ENCODE measurements at regions not wholly inside any gene's neighbourhood (a gene's known extent, or its start where the extent isn't known, plus 50 kb on each side); places are given as distances from the start of the nearest gene placed in this dataset.
"Not testable (repeated sequence)": the region's sequence is repeated elsewhere in the genome, so short reads cannot be mapped to it uniquely, and the experiment has no call there.

DNA sequence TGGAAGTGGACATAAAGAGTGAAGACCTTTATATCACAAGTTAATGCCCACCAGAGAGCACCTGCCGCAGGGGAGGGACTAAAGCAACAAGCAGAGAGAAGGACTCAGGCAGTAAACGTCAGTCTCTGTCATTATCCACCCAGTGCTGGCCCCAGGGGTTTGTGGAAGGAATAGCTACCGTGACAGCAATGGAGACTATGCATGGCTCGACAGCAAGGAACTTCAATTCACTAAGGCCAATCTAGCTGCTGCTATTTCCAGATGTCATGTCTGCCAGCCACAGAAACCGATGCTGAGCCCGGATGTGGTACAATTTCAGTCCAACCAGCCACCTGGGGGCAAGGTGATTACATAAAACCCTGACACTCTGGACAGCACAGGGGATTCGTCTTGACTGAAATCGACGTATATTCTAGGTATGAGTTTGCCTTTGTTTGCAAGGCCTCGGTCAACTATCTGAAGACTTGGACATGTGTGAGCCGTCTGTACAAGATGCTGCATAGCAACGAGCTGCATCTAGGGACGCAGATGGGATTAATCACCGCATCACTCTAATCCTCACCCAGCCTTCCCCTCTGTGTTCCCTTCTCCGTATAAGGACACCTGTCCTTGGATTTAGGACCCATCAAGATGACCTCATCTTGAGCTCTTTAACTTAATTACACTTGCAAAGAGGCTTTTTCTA lies 154.1 kb upstream of the SH3BP4 start:
- no peak for DNase-seq

DNA sequence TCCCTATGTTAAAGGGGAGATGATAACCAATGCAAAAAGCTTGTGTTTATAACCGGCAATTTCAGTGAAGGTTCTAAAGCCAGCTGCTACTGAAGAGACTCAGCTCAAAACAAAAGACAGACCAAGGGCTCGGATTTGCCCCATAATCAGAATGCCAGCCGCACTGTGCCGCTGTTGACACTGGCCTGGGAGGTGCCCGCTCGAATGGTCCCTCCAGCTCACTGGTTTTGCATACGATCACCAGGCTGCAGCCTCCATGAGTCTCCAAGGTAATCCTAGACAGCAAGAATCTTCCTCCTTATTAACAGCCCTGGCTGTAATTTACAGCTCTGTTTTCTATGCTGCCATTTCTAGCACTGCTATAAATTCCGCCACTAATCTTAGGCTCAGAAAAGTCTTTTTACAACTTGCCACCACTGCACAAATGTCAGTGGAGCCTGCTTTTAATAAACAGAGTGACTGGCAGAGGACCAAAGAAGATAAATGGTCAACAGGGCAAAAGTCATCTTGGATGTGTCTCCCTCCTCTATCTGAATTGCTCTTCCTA lies 155.7 kb upstream of the SH3BP4 start:
- DNase-seq = no peak

DNA sequence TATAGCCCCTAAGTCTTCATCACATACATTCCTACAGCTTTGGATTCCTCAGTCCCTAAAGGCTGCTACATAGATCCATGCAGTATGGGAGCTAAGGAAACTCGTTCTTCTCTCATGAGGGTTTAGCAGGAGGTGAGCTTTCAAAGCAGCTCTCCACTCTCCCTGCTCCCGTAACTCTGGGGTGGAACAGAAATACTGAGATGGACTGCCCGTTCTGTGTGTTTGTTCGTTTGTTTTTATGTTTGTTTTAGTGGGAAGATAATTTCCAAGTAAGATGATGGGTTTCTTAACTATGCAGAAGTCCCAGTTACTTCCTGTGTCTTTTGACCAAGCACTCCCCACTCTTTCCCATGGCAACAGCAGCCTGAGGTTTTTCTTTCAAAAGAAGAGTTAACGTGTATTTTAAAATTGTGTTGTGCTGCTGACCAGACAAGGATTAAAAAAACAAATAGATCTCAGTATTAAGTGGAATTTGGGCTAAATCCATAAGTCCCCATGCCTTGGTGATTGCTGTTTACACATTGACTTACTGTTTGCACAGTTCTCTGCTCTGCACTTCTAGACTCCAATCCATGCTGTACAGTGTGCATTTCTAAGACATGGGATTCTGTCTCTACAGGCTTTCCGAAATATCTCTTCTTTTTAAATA lies 156.4 kb upstream of the SH3BP4 start:
- DNase-seq = no peak

DNA sequence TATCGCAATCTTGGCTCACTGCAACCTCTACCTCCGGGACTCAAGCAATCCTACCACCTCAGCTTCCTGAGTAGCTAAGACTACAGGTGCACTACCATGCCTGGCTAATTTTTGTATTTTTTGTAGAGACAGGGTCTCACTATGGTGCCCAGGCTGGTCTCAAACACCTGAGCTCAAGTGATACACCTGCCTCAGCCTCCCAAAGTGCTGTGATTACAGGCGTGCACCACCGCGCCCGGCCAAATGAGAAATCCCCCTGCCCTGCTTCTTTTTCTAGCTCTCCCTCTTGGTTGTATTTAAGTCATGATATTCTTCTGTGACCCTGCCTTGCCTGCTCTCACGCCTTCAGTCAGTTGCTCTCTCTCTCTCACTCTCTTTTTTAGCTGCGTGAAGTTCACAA lies 157.0 kb upstream of the SH3BP4 start:
- no peak for DNase-seq

DNA sequence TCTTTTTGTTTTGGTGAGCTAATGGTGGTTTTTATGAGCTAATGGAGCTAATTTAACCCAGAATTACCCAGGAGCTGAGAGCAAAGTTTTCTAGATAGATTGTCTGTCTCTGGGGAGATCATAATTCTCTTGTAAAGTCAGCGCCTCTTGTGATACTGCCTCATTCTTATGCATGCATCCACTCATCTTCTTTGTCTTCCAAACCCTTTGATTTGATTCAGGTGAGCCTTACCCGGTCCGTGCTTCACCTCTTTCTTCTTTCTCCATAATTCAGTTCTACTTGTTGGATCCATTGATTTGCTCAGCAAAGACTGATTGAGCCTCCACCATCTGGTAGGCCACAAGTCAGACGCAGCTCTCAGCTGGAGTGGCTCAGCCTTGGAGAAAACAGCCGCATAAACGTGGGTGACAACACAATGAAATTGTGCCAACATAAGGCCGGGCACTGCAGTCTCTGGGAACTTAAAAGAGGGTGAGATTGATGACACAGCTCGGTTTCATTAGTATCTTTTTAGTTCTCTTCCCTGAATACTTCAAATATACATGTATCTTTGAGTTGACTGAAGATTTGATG lies 158.5 kb upstream of the SH3BP4 start:
- DNase-seq = no peak

DNA sequence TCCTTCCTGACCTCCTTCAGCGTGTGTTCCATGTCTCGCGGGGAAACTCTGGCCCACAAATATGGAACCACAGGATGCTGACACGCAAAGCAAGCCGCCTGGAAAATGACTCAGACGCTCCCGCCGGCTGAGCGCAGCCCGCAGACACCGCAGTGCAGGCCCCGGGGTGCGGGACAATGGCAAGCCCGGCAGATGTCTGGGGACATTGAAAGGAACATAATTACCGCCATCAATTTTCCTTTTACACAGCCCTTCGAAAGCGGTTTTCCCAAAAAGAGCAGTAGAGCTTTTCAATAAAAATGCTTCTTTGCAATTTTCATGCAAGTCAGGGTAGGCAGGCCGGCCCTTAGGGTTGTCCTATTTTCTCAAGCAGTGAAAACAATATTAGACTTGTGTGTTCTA lies 159.2 kb upstream of the SH3BP4 start:
- DNase-seq = no peak

DNA sequence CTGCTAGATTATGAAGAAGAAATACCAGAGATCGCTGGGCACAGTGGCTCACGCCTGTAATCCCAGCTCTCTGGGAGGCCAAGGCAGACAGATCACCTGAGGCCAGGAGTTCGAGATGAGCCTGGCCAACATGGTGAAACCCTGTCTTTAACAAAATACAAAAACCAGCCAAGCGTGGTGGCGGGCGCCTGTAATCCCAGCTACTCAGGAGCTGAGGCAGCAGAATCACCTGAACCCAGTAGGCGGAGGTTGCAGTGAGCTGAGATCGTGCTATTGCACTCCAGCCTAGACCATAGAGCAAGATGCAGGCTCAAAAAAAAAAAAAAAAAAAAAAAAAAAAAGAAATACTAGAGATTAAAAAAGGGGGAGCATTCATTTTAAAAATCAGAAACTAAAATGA lies 159.7 kb upstream of the SH3BP4 start:
- not testable (repeated sequence) for DNase-seq

DNA sequence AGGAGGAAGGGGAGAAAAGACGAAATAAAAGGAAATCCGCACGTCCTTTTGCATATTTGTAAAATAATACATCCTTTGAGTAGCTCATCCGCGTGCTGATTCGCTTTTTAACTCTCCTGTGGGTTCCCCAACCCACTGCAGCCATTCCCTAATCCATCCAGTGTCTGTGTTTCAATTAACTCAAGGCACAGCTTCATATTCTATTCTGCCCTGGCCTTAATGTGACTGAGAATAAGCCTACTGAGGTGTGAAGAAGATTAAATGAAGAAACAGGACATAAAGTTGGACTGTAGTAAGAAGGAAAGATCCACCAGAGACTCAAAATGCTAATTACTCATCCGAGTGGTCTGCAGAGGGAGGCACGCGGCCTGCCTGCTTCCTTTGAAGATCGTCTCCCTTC lies 161.4 kb upstream of the SH3BP4 start:
- no peak for DNase-seq

DNA sequence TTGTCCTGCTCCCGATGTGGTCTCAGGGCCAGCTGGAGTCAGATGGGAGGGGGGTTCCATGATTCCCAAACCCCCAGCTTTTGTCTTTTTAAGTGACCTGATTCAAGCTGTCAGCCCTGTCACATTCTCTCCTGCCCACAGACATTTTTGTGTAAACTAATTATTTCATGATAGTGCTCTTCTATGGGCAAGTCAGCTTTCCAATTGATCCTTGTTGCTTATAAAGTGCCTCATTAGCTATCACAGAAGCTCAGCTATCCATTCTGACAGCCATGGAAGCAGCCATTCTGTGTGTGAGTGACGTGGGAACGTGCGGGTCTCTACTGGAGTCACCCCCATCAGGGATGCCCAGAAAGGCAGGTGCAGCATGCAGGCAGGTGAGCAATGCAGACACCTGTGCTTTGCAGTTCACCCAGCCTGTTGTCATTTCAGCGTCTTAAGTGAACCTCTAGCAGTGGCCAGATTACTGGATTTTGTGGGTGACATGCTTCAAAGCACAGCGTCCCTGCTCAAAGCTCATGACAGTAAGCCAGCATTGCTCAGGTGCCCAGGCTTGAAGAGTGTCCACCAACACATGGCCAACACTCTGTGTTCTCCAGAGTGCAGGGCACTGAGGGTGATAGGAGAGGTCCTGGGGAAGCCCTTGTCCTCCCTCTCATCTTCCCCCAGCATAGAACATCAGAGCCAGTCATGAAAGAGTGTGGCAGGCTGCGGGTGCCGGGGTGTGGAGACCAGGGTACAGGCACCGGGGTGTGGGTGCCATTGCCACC lies 162.1 kb upstream of the SH3BP4 start:
- no peak for DNase-seq

DNA sequence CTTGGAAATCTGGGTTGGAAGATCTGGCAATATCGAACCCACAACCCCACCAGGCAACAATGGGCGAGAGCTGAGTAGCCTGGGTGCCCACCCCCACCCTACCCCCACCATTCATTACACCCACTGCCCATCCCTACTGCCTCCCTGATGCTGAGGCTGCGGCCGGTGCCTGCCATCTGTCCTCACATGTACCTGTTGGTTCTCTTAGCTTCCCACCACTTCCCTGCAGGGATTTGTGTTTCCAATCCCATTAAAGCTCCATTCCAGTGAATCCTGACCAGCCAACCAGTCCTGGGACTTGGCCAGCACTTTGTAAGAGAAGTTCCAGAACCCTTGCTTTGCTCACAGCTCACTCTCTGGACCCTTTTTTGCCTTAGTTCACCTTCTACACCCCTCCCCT lies 163.0 kb upstream of the SH3BP4 start:
- no peak for DNase-seq

DNA sequence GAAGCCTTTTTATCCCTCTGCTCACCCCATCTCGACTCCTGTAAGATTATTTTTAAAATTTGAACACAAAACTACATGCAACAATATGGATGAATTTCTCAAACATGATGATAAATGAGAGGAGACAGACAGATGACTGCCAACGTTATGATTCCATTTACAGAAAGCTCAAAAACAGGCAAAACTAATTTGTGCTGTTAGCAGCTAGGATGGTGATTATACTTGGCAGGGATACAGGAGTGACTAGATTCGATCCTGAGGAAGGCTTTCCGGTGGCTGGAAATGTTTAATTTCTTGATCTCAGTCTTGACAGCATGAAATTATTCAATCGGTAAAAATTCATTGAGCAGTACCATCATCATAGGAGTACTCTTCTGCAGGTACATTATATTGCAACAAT lies 163.4 kb upstream of the SH3BP4 start:
- DNase-seq = no peak

DNA sequence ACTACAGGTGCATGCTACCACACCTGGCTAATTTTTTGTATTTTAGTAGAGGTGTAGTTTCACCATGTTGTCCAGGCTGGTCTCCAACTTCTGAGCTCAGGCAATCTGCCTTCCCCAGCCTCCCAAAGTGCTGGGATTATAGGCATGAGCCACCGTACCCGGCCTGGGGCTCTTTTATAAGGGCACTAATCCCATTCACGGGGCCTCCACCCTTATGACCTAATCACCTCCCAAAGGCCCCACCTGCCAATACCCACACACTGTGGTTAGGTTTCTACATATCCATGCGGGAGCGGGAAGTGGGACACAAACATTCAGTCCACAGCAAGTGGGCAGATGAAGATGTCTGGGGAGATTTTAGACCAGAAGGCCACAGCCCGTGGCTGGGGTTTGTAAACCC lies 164.7 kb upstream of the SH3BP4 start:
- DNase-seq = no peak

DNA sequence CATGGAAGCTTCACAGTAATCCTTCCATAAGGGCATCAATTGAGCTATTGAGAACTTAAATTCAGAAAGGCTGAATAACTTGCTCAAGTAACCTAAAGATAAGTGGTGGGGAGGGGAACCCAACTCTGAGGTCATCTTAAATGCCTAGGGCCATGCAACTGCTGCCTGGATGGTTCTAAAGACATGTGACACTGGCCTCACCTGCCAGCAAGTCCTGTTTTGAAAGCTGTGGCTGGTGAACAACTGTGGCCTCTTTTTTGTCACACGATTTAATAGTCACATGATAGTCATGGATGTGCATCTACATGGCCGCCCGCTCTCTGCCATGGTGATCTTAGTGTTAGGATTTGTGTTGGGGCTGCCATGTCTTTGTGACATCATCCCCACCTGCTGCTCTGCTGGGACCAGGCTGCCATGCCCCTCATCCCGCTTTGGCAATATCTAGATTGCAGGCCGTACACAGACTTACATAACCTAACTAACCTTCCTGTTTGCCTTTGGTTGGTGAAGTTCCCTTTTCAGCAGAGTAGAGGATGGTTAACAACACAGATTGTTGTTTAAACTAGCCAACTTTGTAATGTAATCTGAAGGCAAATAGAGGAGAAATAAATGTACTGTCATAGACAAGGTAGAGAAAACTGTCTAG lies 177.9 kb upstream of the SH3BP4 start:
- DNase-seq = no peak

DNA sequence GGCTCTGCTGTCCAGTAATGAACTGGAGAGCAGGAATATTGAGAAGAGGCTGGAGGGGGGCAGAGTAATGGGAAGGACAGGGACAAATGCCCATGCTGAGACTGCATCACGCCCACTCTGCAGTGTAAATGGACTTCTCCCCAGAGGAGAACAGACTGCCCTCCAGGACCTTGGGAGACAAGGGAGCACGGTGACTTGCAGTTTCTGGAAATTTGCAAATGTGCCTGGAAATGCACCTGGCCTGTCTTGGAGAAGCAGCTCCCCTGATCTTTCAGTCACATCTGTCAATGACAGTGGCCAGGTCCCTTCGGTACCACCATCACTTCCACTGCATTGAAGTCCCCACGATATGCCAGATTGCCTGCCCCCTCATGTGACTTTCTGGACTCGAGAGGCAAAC lies 178.7 kb upstream of the SH3BP4 start:
- DNase-seq = no peak

DNA sequence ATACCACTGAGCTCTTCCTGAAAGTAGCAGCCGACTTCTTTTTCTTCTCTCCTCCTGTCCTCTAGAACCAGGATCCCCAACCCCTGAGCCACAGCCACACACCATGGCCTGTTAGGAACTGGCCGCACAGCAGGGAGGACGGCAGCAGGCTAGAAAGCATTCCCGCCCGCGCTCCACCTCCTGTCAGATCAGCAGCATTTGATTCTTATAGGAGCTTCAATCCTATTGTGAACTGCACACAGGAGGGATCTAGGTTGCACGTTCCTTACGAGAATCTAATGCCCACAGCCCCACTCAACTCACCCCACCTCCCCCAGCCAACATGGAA lies 179.1 kb upstream of the SH3BP4 start:
- DNase-seq = no peak

DNA sequence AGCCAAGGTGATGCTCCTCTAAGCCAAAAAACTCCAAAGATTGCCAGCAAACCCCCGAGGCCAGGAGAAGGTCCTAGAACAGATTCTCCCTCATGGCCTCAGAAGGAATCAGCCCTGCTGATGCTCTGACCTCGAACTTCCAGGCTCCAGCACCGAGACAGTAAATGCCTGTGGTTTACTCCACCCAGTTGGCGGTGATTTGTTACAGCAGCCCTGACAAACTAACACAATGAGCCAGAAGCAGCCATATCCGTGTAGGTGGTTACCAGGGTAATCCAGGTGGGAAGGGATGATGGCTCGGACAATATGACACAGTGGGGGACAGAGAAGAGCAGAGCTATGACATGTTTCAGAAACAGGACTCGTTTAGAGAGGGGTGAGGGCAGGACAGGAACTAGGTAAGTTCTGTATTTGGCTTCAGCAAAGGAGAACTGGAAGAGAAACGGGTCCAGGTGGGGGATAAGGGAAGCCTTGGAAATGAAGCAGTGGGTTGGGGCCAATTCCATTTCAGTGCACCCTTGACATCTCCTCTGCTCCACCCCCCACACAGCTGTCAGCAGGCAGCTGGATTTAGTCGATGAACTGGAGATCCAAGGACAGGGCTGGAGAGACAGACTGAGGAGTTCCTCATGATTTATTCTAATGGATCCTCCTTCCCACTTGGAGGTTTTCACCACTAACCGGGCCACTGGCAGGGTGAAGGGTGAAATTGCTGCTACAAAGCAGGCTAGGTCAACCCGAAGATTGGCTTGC lies 179.7 kb upstream of the SH3BP4 start:
- DNase-seq = no peak

DNA sequence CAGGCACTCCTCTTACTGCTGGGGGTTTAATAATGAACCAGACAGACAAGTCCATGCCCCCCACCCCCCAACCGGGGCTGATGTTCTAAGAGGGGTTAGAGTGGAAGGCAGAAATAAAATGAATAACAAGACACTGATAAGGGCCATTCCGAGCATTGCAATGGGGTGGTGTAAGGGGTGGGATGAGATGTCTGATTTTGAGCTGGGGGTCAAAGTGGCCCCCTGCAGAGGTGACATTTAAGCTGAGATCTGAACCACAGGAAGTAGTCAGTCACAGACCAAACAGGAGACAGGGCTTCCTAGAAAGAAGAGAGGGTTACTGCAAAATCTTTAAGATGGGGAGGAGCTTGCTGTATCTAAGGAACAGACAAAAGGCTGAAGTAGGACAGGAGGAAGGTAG lies 180.6 kb upstream of the SH3BP4 start:
- DNase-seq = no peak

DNA sequence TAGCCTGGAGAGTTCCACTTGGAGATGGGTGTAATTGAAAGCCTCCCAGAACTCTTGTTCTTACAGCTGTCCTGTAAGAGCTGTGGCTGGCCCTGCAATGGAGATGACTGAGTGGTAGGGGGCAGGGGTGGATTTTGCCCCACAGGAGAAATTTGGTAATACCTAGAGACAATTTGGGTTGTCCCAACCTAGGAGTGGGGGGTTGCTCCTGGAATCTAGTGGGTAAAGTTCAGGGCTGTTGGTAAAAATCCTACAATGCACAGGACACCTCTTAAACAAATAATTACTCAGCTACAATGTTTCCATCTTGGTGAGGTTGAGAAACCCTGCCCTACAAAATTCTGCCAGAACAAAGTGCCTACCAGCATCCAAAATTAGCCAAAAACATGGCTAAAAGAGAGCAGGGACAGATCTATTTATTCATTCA lies 181.1 kb upstream of the SH3BP4 start:
- no peak for DNase-seq

DNA sequence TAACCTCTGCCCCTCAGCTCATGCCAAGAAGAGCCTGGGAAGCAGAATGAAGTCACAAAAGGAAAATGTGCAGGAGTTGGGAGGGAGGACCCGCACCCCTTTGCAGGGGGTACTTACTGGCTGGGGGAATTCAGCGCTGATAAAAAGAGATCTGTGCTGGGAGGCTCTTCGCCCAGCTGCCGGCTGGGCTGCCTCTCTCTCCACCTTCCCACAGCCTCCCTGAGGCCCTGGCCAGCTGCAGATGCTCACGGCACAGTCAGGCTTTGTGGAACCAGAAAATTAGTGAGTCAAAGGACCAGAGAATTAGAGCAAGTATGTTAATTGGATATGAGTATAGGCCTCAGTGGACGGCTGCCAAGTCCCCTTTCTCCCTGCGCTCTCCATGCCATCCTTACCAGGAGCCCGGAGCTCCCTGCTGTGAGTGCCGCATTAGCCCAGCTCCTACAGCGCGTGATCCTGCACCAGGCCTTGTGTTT lies 181.7 kb upstream of the SH3BP4 start:
- DNase-seq = no peak

DNA sequence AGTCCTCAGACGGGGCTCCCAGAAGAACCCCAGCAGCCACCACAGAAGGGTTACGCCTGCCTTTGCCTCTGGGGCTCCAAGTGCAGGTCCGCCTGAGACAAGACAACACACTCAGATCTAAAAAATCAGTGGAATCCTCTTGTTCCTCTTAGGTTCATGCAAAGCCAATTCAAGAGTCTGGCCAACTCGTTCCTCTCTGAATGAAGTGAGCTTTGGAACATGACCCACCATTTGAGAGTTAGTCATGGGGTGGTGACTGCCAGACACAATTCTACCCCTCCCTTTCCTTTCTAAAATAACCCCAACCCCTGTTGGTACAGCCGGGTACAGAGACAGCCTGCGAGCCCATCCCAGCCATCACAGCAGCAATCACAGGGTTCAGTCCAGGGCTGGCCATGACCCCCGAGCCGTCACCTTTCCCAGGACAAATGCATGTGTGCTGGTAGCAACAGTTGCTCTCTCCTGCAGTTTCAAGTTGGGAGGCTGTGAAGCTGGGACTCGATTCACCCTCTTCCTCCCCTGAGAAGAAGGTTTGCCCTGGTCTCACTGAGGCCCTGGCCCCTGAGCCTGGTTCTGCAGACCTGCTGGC lies 183.1 kb upstream of the SH3BP4 start:
- no peak for DNase-seq

DNA sequence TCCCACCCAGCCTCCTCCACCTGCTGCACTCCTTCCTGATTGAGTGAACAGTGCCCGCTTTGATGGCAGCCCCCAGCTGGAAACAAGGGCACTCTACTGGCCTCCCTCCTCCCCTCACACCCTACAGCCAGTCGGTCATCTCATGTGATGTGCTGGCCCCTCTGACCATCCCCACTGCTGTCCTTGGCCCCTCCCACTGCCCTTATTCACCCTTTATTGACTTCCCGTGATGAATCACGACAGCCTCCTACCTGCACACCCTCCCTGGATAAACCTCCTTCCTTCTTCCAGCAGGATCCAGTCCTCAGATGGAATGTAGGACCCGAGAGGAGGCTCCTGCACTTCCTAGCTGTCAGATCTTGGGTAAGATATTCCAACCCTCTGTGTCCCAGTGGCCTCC lies 186.5 kb upstream of the SH3BP4 start:
- no peak for DNase-seq

DNA sequence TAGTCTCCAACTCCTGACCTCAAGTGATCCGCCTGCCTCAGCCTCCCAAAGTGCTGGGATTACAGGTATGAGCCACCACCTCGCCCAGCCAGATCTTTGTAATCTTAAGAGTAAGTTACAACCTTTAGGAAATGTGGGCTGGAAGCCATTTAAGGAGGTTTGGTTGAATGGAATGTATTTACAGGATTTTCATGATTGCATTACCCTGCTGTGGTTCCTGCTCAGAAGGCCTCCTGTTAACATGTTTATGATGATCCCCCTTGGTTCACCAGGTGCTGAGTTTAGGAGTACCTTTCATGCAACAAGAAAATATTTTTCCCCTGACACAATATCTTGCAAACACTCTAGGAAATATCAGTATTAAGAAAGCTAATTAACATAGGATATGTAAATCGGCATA lies 187.4 kb upstream of the SH3BP4 start:
- no peak for DNase-seq

All from T-helper 1 cell (primary cell).